SK-N-SH treated with all-trans-retinoic acid at 6 μM for 48 hours (cell line): ENCODE measurements at regions not wholly inside any gene's neighbourhood (a gene's known extent, or its start where the extent isn't known, plus 50 kb on each side); places are given as distances from the start of the nearest gene placed in this dataset.

Experiments used
- ESRRG ChIP-seq: fragments of 250-450 bp; sonication (Bioruptor Pico); IDR thresholded peaks from 2 replicates; pipeline ENCODE4 v1.6.1; 2021; ENCODE audit warnings: mild to moderate bottlenecking
- OSR1 ChIP-seq: fragments of 250-450 bp; sonication (Bioruptor Pico); IDR thresholded peaks from 2 replicates; pipeline ENCODE4 v1.8.0; 2022; ENCODE audit warnings: moderate library complexity, mild to moderate bottlenecking, inconsistent platforms
- PATZ1 ChIP-seq: fragments of 250-450 bp; sonication (Bioruptor Pico); IDR thresholded peaks from 2 replicates; pipeline ENCODE4 v1.8.0; 2020; ENCODE audit warnings: mild to moderate bottlenecking, moderate library complexity, borderline replicate concordance
- RARB ChIP-seq: fragments of 250-450 bp; sonication (Bioruptor Pico); IDR thresholded peaks from 2 replicates; pipeline ENCODE4 v1.8.0; 2021; ENCODE audit warnings: mild to moderate bottlenecking, moderate library complexity
- TF ChIP-seq, protein P1 (sequence below): fragments of 250-450 bp; sonication (Bioruptor Pico); IDR thresholded peaks from 2 replicates; pipeline ENCODE4 v1.5.1; 2021; ENCODE audit warnings: mild to moderate bottlenecking, moderate library complexity

DNA sequence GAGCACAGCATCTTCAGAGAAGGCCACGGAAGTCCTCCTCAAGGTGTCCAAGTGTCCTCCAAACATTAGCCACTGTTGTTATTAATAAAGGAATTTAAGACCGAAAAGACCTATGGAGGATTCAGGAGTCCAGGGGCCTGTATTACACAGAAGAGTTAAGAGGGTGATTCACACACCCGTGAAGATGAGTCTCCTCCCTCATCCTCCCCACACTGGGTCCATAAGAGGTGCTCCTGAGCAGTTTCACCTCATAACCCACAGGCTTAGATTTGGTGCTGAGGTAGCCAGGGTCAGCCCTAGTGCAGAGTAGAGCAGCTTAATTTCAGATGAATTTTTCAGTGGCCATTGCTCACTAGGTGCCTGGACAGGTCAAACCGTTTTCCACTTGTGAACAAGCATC, 65.3 kb downstream of the PRR18 start:
- TF ChIP-seq, protein P1, sequence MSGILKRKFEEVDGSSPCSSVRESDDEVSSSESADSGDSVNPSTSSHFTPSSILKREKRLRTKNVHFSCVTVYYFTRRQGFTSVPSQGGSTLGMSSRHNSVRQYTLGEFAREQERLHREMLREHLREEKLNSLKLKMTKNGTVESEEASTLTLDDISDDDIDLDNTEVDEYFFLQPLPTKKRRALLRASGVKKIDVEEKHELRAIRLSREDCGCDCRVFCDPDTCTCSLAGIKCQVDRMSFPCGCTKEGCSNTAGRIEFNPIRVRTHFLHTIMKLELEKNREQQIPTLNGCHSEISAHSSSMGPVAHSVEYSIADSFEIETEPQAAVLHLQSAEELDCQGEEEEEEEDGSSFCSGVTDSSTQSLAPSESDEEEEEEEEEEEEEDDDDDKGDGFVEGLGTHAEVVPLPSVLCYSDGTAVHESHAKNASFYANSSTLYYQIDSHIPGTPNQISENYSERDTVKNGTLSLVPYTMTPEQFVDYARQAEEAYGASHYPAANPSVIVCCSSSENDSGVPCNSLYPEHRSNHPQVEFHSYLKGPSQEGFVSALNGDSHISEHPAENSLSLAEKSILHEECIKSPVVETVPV (CRISPR knock-in tag): no peak
- no peak for TF ChIP-seq ESRRG
- TF ChIP-seq OSR1: no peak
- TF ChIP-seq PATZ1 (CRISPR knock-in tag): no peak
- no peak for TF ChIP-seq RARB (CRISPR knock-in tag)
